ENCODE measurements at regions not wholly inside any gene's neighbourhood (a gene's known extent, or its start where the extent isn't known, plus 50 kb on each side); places are given as distances from the start of the nearest gene placed in this dataset.

GRCh38 chr1:83769594-83770318 is 229.2 kb downstream of the TTLL7 start:
- peak; percentile 95 for DNase-seq

DNA sequence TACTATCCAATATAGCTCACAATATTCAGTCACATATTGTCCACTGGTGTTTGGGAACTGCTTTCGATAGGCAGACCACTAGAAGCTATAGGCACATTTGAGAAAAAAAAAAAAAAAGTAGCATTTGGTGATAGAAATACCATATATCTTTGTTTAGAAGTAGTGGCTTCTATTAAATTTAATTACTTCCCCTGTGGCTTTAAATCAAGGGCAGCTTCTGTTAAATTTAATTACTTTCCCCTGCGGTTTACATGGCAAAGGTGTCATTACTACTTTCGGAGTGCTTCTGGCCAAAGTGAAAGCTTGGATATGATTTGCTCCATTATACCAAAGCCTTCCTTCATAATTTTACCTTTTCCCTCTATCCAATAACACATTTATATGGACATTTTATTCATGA is 229.9 kb downstream of the TTLL7 start:
- DNase-seq, result peak; percentile 62

DNA sequence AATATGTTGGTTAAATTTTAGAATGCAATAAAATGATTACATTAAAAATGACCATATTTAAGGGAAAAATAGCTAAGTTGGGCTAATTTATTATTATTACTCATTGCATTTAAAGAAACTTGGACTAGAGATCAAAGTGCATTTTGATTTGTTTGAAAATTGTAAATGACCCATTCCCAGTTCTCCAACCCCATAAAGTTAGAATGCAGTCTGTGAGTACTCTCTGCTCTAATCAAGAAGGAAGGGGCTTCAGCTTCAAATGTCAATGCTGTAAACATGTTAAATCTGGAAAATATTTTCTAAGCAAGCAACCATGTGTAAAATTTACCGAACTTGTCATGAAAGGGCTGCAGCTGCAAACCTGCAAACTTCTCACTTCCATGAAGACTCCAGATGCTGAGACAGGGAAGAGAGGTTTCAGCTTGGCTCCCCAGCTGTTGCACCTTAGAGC is 232.7 kb downstream of the TTLL7 start:
- DNase-seq, result no peak

DNA sequence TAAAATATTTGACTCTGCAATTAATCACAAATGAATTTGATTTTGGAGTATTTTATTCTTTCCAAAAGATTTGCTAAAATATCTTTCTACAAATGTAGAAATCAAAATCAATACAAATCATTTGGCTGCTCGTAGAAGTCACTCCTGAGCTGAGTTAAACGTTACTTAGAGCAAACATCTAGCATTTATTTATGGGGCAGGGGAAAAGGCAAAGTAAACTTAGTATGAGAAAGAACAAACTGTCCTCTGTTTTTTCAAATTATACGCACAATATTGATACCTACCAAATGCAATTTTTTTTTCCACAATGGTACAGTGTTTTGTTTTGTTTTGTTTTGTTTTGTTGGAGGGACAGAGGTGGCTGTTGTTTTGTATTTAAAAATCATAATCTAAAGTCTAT is 233.8 kb downstream of the TTLL7 start:
- no peak for DNase-seq

GRCh38 chr1:83764209-83764608 is 234.7 kb downstream of the TTLL7 start:
- no peak for DNase-seq

GRCh38 chr1:83763361-83764095 is 235.4 kb downstream of the TTLL7 start:
- DNase-seq, result no peak

DNA sequence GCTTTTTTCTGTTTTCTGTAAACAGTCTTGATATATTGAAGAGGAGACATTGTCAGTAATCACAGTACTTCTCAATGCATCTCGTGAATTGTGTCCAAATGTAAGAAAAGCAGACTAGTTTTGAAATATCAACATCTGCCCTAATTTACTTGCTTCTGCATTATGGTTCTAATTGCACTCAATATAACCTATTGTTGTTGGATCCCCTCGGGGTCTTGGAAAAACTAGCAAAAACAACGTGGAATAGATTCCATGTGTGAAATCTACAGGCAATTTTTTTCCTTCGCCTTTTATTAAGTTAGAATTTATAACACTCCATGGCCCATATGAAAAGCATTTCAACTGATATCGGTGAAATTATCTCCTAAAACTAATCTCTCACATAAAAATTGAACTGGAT is 236.5 kb downstream of the TTLL7 start:
- DNase-seq, result no peak

- DNase-seq, result no peak
Observed at GRCh38 chr1:83762039-83762365, 236.9 kb downstream of the TTLL7 start.

- DNase-seq, result no peak
Observed at GRCh38 chr1:83761167-83762038, 237.5 kb downstream of the TTLL7 start.

GRCh38 chr1:83760226-83761021 is 238.5 kb downstream of the TTLL7 start:
- no peak for DNase-seq

- no peak for DNase-seq
Observed at GRCh38 chr1:83756984-83757717, 241.8 kb downstream of the TTLL7 start.

- DNase-seq, result no peak
Observed at GRCh38 chr1:83751602-83752001, 247.3 kb downstream of the TTLL7 start.

- no peak for DNase-seq
Observed at GRCh38 chr1:83750201-83750600, 248.7 kb downstream of the TTLL7 start.

DNA sequence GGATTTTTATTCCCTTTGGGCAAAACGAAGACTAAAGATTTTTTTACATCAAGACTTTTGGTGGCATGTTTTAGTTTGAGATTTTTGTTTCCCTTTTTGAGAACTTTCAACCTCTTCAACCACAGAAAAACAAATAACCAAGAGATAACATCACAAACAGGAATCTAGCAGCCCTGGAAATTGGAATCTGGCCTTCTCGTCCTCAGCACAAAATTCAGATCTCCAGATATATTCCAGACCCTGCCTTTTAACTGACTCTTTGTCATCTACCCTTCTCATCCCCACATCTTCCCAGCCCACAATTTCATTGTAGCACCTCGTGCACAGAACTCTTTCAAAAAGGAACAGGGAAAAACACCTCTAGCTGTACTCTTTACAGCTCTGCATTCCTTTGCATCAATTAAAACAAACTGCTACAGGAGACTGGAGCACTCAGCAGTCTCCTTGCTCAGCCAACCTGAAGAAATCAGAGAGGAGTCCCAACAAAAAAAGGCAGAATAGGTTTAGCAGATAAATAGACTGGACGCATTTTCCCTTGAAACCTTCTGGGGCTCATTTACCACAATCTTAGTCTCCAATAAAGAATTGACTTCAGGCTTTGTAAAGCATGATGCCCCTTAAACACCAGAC is 251.0 kb downstream of the TTLL7 start:
- DNase-seq, result no peak

- DNase-seq, result no peak
Observed at GRCh38 chr1:83746234-83746633, 252.7 kb downstream of the TTLL7 start.

DNA sequence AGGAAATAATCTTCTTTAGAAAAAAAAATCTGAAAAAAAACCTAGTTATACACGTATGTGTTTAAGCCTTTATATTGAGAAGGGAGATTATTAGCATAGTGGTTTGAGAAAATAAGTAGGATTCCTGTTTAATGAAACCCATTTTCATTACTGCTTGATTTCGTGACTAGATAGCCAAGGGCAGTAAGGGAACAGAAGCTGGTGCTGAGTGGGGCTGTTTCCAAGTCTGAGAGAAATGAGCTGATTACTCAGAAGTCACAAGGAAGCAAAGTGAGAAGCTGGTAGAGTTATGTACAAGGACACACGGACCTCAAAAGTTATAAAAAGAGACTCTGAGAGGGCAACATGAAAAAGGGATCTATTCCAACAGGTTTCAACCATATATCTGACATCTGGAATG is 256.5 kb downstream of the TTLL7 start:
- no peak for DNase-seq

DNA sequence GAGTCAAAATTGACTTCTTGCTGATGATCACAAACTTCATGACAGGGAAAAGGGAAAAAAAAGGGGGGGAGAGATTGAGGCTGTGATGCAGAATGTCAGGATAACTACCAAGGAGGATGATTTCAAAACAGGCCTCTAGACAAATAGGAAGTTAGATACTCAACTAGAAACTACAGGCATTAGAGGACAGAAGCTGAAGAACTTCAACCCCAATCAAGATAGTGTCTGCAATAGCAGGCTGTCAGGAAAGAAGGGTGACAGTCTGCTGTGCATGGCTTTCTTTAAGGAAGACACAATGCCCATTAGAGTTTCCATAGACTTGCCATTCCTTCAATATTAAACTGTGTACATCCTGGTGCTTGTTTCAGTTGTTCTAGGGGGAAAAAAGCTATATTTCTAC is 257.2 kb downstream of the TTLL7 start:
- DNase-seq, result no peak

DNA sequence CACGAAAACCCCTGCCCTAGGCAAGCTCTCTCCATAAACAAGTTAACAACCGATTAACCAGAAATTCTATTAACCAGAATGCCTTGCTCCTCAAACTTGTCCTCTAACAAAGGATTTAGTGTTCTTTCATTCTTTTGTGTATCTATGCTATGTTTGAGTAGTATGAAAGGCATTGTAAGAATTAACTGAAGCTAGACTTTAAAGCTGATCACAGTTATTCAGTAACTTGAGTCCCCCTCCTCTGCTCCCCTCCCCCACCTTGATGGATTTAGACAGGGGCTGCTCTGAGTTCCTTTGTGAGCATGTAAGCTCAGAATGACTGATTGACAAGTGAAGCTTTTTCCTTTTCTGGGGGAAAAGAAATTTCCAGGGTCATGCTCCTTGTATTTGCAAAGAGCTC is 257.6 kb downstream of the TTLL7 start:
- no peak for DNase-seq

- peak; percentile 4 for DNase-seq
Observed at GRCh38 chr1:83735526-83735925, 263.4 kb downstream of the TTLL7 start.

- DNase-seq, result no peak
Observed at GRCh38 chr1:83734420-83734819, 264.5 kb downstream of the TTLL7 start.

DNA sequence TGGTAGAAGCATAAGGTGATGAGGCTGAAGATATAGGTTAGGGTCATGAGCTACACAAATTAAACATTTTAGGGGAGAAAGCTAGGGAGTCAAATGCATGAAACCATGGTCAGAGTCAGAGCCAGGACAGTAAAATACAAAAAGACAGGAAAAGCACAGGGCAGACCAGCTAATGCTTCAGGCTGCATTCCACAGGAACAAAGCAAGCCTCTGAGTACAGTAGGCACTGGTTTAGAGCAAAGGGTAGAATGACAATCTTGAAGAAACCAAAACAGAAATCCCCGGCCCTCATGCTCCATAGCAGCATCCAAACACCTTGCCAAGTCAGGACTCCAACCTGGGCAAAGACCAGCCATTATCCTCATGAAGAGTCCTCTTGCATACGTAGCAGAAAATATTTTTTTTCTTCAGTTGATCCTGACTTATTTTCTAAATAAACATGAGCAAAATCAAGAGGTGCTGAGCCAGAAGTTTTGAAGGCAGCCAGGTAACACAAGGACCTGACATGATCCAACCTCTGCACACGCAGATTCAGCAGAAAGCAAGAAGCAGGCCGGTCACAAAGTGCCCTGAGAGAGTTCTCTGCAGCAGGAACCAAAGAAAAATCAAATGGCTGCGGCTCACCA is 273.1 kb downstream of the TTLL7 start:
- no peak for DNase-seq

Data from NCI-H1105 treated with DMSO at 0.1 percent for 48 hours (cell line).